ENCODE measurements at regions not wholly inside any gene's neighbourhood (a gene's known extent, or its start where the extent isn't known, plus 50 kb on each side); places are given as distances from the start of the nearest gene placed in this dataset.
A peak's percentile ranks its signal among the peaks of the same experiment; 100 is the strongest.

DNA sequence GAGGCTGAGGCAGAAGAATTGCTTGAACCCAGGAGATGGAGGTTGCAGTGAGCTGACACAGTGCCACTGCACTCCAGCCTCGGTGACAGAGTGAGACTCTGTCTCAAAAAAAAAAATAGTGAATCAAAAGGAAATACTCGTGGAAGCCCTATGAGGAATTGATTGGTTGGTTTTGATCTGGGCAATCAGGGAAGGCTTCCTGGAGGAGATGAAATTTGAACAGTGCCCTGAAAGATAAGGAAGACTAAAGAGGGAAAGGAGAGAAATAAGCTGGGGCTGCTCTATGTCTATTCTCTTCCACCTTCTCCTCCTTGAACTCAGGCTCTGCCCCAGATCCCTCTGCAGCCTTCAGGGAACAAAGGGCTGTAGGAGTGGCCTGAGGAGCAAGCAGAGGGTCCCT, 54.1 kb downstream of the IRF2BPL start:
- Histone ChIP-seq H3K4me1 (peaks cover 0 to 6% of the 10 kb centered on the region in 2 donors), H3K27ac (no peak overlapping the region), H3K27me3 (no peaks in the 10 kb centered on the region), H3K4me3 (no peak overlapping the region), H3K36me3 (no peaks in the 10 kb centered on the region), H3K9me3 (no peaks in the 10 kb centered on the region)
- no peak for DNase-seq (ENCODE audit: low spot score)
- TF ChIP-seq, protein P1, sequence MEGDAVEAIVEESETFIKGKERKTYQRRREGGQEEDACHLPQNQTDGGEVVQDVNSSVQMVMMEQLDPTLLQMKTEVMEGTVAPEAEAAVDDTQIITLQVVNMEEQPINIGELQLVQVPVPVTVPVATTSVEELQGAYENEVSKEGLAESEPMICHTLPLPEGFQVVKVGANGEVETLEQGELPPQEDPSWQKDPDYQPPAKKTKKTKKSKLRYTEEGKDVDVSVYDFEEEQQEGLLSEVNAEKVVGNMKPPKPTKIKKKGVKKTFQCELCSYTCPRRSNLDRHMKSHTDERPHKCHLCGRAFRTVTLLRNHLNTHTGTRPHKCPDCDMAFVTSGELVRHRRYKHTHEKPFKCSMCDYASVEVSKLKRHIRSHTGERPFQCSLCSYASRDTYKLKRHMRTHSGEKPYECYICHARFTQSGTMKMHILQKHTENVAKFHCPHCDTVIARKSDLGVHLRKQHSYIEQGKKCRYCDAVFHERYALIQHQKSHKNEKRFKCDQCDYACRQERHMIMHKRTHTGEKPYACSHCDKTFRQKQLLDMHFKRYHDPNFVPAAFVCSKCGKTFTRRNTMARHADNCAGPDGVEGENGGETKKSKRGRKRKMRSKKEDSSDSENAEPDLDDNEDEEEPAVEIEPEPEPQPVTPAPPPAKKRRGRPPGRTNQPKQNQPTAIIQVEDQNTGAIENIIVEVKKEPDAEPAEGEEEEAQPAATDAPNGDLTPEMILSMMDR (IDR thresholded peaks at IDR 0.05) = no peak

DNA sequence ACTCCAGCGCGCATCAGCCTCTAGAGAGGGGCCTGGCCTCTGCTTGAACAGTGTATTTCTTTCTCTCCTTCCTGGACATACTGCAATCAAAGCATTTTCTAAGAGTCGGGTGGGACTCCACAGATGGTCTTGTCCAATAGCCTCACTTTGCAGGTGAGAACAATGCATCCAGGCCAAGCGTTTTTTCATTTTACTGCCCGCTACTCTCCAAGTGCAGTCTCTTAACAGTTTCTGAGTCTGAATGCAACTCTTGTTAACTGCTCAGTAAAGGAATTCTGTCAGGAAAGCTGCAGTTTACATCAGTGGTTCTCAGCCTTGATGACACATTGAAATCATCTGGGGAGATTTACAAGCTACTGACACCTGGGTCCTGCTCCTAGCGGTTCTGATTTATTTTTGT, 57.0 kb downstream of the IRF2BPL start:
- no peaks in the 10 kb centered on the region for H3K9me3 ChIP-seq
- peaks cover 5% of the 10 kb centered on the region for H3K36me3 ChIP-seq
- no peak for DNase-seq (ENCODE audit: low spot score)
- H3K4me3 ChIP-seq = no peak overlapping the region
- no peaks in the 10 kb centered on the region for H3K4me1 ChIP-seq
- no peak overlapping the region for H3K27ac ChIP-seq
- TF ChIP-seq, protein P1 (IDR thresholded peaks at IDR 0.05) = no peak
- no peaks in the 10 kb centered on the region for H3K27me3 ChIP-seq

- peaks cover 17% of the 10 kb centered on the region for H3K36me3 ChIP-seq
- H3K4me1 ChIP-seq = no peaks in the 10 kb centered on the region
- TF ChIP-seq, protein P1 (IDR thresholded peaks at IDR 0.05) = no peak
- no peak for DNase-seq (ENCODE audit: low spot score)
- no peaks in the 10 kb centered on the region for H3K27me3 ChIP-seq
- no peak overlapping the region for H3K4me3 ChIP-seq
- H3K9me3 ChIP-seq = no peaks in the 10 kb centered on the region
- H3K27ac ChIP-seq = no peak overlapping the region
These were observed 59.9 kb downstream of the IRF2BPL start for GRCh38 chr14:76968621-76969063.

DNA sequence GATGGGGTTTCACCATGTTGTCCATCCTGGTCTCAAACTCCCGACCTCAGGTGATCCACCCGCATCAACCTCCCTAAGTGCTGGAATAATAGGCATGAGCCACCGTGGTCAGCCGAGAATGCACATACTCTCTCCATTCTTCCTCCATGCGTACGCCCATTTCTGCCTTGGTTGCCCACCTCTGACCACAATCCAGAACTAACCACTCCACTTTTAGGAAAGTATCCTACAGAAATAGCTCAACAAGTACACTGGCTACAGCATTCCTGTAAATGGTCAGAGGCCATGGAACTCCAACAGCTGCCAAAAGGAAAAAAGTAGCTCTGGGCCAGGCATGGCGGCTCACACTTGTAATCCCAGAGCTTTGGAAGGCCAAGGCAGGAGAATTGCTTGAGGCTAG, 60.7 kb downstream of the IRF2BPL start:
- TF ChIP-seq, protein P1 (IDR thresholded peaks at IDR 0.05) = no peak
- H3K4me3 ChIP-seq = no peak overlapping the region
- DNase-seq (ENCODE audit: low spot score) = no peak

GRCh38 chr14:76965232-76965631, 63.3 kb downstream of the IRF2BPL start:
- TF ChIP-seq, protein P1 (IDR thresholded peaks at IDR 0.05) = no peak
- Histone ChIP-seq H3K27ac (peak overlapping the region; percentile 27 to 31), H3K4me1 (peaks cover 0 to 21% of the 10 kb centered on the region in 2 donors)

More for the DNA sequence above, 60.7 kb downstream of the IRF2BPL start:
- Histone ChIP-seq H3K27me3 (no peaks in the 10 kb centered on the region), H3K27ac (peak overlapping the region in 1 of 2 donors; percentile 15), H3K36me3 (peaks cover 17% of the 10 kb centered on the region), H3K4me1 (peaks cover 0 to 4% of the 10 kb centered on the region in 2 donors), H3K9me3 (no peaks in the 10 kb centered on the region)

DNA sequence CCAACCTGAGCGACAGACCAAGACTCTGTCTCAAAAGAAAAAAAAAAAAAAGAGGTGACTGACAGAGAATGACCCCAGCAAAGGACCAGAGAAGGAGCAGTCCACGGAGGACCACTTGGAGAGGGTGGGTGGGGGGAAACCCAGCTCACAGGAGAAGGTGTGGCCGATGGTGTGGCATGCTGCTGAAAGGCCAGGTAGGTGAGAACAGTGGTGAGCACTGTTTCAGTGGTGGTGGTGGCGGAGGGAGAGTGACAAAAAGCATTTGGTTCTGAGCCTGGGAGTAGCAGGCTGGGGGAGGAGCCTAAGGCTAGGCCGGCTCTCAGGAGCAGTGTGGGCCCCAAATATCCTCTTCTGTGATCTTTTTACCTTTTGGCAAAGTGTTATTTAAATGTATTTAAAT, 63.8 kb downstream of the IRF2BPL start:
- Histone ChIP-seq H3K27ac (peak overlapping the region; percentile 27 to 31), H3K36me3 (peaks cover 17% of the 10 kb centered on the region), H3K4me1 (peaks cover 0 to 25% of the 10 kb centered on the region in 2 donors), H3K9me3 (no peaks in the 10 kb centered on the region), H3K27me3 (no peaks in the 10 kb centered on the region), H3K4me3 (no peak overlapping the region)
- no peak for DNase-seq (ENCODE audit: low spot score)
- TF ChIP-seq, protein P1 (IDR thresholded peaks at IDR 0.05) = no peak

More at GRCh38 chr14:76965232-76965631, 63.3 kb downstream of the IRF2BPL start:
- H3K9me3 ChIP-seq = no peaks in the 10 kb centered on the region
- peaks cover 17% of the 10 kb centered on the region for H3K36me3 ChIP-seq
- no peak overlapping the region for H3K4me3 ChIP-seq
- DNase-seq (ENCODE audit: low spot score) = no peak
- no peaks in the 10 kb centered on the region for H3K27me3 ChIP-seq
